Stimulated activated CD4-positive, alpha-beta T cell treated with anti-CD3 and anti-CD28 coated beads, TNF-alpha, amount 100 ng/mL, for 1 hour (primary cell): ENCODE measurements at regions not wholly inside any gene's neighbourhood (a gene's known extent, or its start where the extent isn't known, plus 50 kb on each side); places are given as distances from the start of the nearest gene placed in this dataset.

Source experiments
- DNase-seq, 3 donors: peaks; one replicate each; pipeline ENCODE4 v3.0.0-alpha.2; 2020; ENCODE audit warnings: low read depth in 3 of 3, low spot score in 1 of 3

- no peak for DNase-seq
These were observed 118.3 kb downstream of the GYPC start for GRCh38 chr2:126774290-126774689.

GRCh38 chr2:126774761-126775160 is 118.8 kb downstream of the GYPC start:
- DNase-seq: no peak

GRCh38 chr2:126775300-126775985 is 119.5 kb downstream of the GYPC start:
- DNase-seq: no peak

- no peak for DNase-seq
These were observed 120.3 kb downstream of the GYPC start for GRCh38 chr2:126776255-126776654.

- peak; percentile 52 to 75 (median 70) for DNase-seq
These were observed 121.0 kb downstream of the GYPC start for GRCh38 chr2:126776692-126777619.

- DNase-seq: no peak
These were observed 121.1 kb upstream of the TEX51 start for GRCh38 chr2:126777620-126777978.

- no peak for DNase-seq
These were observed 119.9 kb upstream of the TEX51 start for GRCh38 chr2:126778561-126779501.

- DNase-seq: no peak
These were observed 117.5 kb upstream of the TEX51 start for GRCh38 chr2:126781206-126781605.

GRCh38 chr2:126781806-126782205 is 116.9 kb upstream of the TEX51 start:
- DNase-seq: no peak

- no peak for DNase-seq
These were observed 116.0 kb upstream of the TEX51 start for GRCh38 chr2:126782648-126783047.

GRCh38 chr2:126783341-126783740 is 115.3 kb upstream of the TEX51 start:
- DNase-seq: no peak

- DNase-seq: no peak
These were observed 114.6 kb upstream of the TEX51 start for GRCh38 chr2:126784045-126784444.

GRCh38 chr2:126784621-126785020 is 114.1 kb upstream of the TEX51 start:
- no peak for DNase-seq

GRCh38 chr2:126785236-126785635 is 113.5 kb upstream of the TEX51 start:
- no peak for DNase-seq

- no peak for DNase-seq
These were observed 112.8 kb upstream of the TEX51 start for GRCh38 chr2:126785862-126786261.

GRCh38 chr2:126786765-126787164 is 111.9 kb upstream of the TEX51 start:
- DNase-seq: no peak

GRCh38 chr2:126787289-126787688 is 111.4 kb upstream of the TEX51 start:
- no peak for DNase-seq

GRCh38 chr2:126788113-126788512 is 110.6 kb upstream of the TEX51 start:
- DNase-seq: no peak

- no peak for DNase-seq
These were observed 110.0 kb upstream of the TEX51 start for GRCh38 chr2:126788652-126789051.

GRCh38 chr2:126790987-126791780 is 107.5 kb upstream of the TEX51 start:
- DNase-seq: no peak

- DNase-seq: no peak
These were observed 106.5 kb upstream of the TEX51 start for GRCh38 chr2:126792186-126792585.
